Activated naive CD4-positive, alpha-beta T cell treated with anti-CD3 and anti-CD28 coated beads for 36 hours (primary cell): ENCODE measurements at regions not wholly inside any gene's neighbourhood (a gene's known extent, or its start where the extent isn't known, plus 50 kb on each side); places are given as distances from the start of the nearest gene placed in this dataset.

Experiments
- CTCF ChIA-PET: fragments of 350-600 bp; sonication (Branson Sonifier 250); formaldehyde crosslinking; loops from one replicate; lab custom pipeline; 2021; ENCODE audit warnings: antibody characterized with exemption; lab: Charles Lee
- DNase-seq: peaks from one replicate; pipeline ENCODE4 v3.0.0-alpha.2; 2020
- H3K27ac Mint-ChIP-seq: one replicate; pipeline ENCODE4 v1.8.0; 2021; ENCODE audit warnings: mild to moderate bottlenecking, mixed read lengths
- H3K27me3 Mint-ChIP-seq: one replicate; pipeline ENCODE4 v1.8.0; 2021; ENCODE audit warnings: low read depth, mixed read lengths
- H3K36me3 Mint-ChIP-seq: one replicate; pipeline ENCODE4 v1.8.0; 2021; ENCODE audit warnings: low read depth, mixed read lengths
- H3K4me1 Mint-ChIP-seq: one replicate; pipeline ENCODE4 v1.8.0; 2021; ENCODE audit warnings: low read depth, mixed read lengths
- H3K4me3 Mint-ChIP-seq: one replicate; pipeline ENCODE4 v1.8.0; 2021; ENCODE audit warnings: mild to moderate bottlenecking, moderate library complexity, mixed read lengths
- H3K9me3 Mint-ChIP-seq: one replicate; pipeline ENCODE4 v1.8.0; 2021; ENCODE audit warnings: mixed read lengths
- intact Hi-C: fragments of 100-400 bp; cut with micrococcal nuclease; formaldehyde crosslinking; loops from one replicate; pipeline ENCODE4 v1.15.1; 2023

GRCh38 chr4:178056996-178057395 lies 614.8 kb upstream of the AGA start:
- no peaks in the 10 kb centered on the region for H3K36me3 Mint-ChIP-seq
- no peak overlapping the region for H3K27ac Mint-ChIP-seq
- no peak for DNase-seq
- H3K9me3 Mint-ChIP-seq: peaks cover 3% of the 10 kb centered on the region
- H3K4me3 Mint-ChIP-seq: no peak overlapping the region
- CTCF ChIA-PET: no interaction called here
- H3K27me3 Mint-ChIP-seq: no peaks in the 10 kb centered on the region
- intact Hi-C loops: no loop called here
- H3K4me1 Mint-ChIP-seq: no peaks in the 10 kb centered on the region

DNA sequence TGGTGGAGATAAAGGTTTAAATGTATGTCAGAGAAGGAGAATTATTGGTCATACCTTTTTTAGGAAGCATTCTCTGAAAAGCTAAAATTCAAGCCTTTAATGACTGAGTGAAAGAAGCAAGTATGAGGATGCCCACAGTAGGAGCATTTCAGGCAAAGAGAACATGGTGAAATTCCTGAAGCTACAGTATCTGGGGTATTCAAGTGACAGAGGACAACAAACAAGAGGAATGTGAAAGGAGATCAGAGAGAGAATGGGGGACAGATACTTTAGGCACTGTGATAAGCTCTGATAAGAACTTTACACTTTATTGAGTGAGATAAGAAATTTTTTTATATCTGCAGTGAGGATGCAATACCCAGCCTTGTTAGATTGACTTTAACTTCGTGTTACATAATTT lies 621.3 kb upstream of the AGA start:
- H3K27me3 Mint-ChIP-seq: no peaks in the 10 kb centered on the region
- H3K4me1 Mint-ChIP-seq: no peaks in the 10 kb centered on the region
- no peaks in the 10 kb centered on the region for H3K36me3 Mint-ChIP-seq
- H3K9me3 Mint-ChIP-seq: peaks cover 1% of the 10 kb centered on the region
- intact Hi-C loops: no loop called here
- no peak overlapping the region for H3K4me3 Mint-ChIP-seq
- no peak for DNase-seq
- CTCF ChIA-PET: no interaction called here
- H3K27ac Mint-ChIP-seq: no peak overlapping the region

GRCh38 chr4:178066338-178066941 lies 624.2 kb upstream of the AGA start:
- Mint-ChIP-seq H3K36me3 (no peaks in the 10 kb centered on the region), H3K27me3 (no peaks in the 10 kb centered on the region), H3K9me3 (no peaks in the 10 kb centered on the region), H3K4me1 (no peaks in the 10 kb centered on the region), H3K27ac (no peak overlapping the region), H3K4me3 (no peak overlapping the region)
- CTCF ChIA-PET: no interaction called here
- no peak for DNase-seq
- intact Hi-C loops: no loop called here

GRCh38 chr4:178068136-178068535 lies 625.9 kb upstream of the AGA start:
- CTCF ChIA-PET: no interaction called here
- intact Hi-C loops: no loop called here
- no peaks in the 10 kb centered on the region for H3K9me3 Mint-ChIP-seq
- no peaks in the 10 kb centered on the region for H3K27me3 Mint-ChIP-seq
- no peak overlapping the region for H3K27ac Mint-ChIP-seq
- no peak for DNase-seq
- no peaks in the 10 kb centered on the region for H3K36me3 Mint-ChIP-seq
- no peak overlapping the region for H3K4me3 Mint-ChIP-seq
- no peaks in the 10 kb centered on the region for H3K4me1 Mint-ChIP-seq

DNA sequence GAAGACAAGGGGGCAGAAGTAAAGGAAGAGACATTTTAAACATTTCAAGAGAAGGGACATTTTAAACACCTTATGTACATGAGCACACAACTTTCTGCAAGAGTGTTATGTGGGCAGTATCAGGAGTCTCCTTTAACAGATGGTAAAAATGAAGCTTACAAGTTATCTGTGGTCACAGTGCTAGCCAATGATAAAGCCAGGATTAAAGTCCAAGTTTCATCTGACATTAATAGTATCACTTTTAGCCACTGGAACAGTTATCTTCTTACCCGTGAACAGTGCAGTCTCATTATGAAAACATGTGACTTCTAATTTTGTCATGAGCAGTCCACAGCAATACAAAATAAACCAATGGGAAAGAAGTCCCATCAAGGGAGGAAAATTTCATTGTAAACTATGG lies 627.9 kb upstream of the AGA start:
- no peak for DNase-seq
- intact Hi-C loops: no loop called here
- Mint-ChIP-seq H3K4me1 (no peaks in the 10 kb centered on the region), H3K27me3 (no peaks in the 10 kb centered on the region), H3K4me3 (no peak overlapping the region), H3K9me3 (no peaks in the 10 kb centered on the region), H3K27ac (no peak overlapping the region), H3K36me3 (no peaks in the 10 kb centered on the region)
- CTCF ChIA-PET: no interaction called here

- H3K4me1 Mint-ChIP-seq: no peaks in the 10 kb centered on the region
- H3K9me3 Mint-ChIP-seq: no peaks in the 10 kb centered on the region
- H3K36me3 Mint-ChIP-seq: no peaks in the 10 kb centered on the region
- CTCF ChIA-PET: no interaction called here
- no peak overlapping the region for H3K4me3 Mint-ChIP-seq
- no peak overlapping the region for H3K27ac Mint-ChIP-seq
- no peak for DNase-seq
- intact Hi-C loops: no loop called here
- no peaks in the 10 kb centered on the region for H3K27me3 Mint-ChIP-seq
Measured at GRCh38 chr4:178080312-178080711, 638.1 kb upstream of the AGA start.

GRCh38 chr4:178081176-178081575 lies 638.9 kb upstream of the AGA start:
- no peak overlapping the region for H3K4me3 Mint-ChIP-seq
- H3K27ac Mint-ChIP-seq: no peak overlapping the region
- H3K4me1 Mint-ChIP-seq: no peaks in the 10 kb centered on the region
- intact Hi-C loops: no loop called here
- no peak for DNase-seq
- H3K27me3 Mint-ChIP-seq: no peaks in the 10 kb centered on the region
- CTCF ChIA-PET: no interaction called here
- peaks cover 2% of the 10 kb centered on the region for H3K9me3 Mint-ChIP-seq
- H3K36me3 Mint-ChIP-seq: no peaks in the 10 kb centered on the region

- intact Hi-C loops: no loop called here
Measured at GRCh38 chr4:178081896-178082295, 639.7 kb upstream of the AGA start.

GRCh38 chr4:178082906-178083305 lies 640.7 kb upstream of the AGA start:
- DNase-seq: no peak
- Mint-ChIP-seq H3K27me3 (no peaks in the 10 kb centered on the region), H3K36me3 (no peaks in the 10 kb centered on the region), H3K4me1 (no peaks in the 10 kb centered on the region), H3K4me3 (no peak overlapping the region), H3K27ac (no peak overlapping the region), H3K9me3 (peaks cover 2% of the 10 kb centered on the region)
- CTCF ChIA-PET: no interaction called here
- intact Hi-C loops: no loop called here

More at GRCh38 chr4:178081896-178082295, 639.7 kb upstream of the AGA start:
- Mint-ChIP-seq H3K4me3 (no peak overlapping the region), H3K27me3 (no peaks in the 10 kb centered on the region), H3K4me1 (no peaks in the 10 kb centered on the region), H3K27ac (no peak overlapping the region), H3K9me3 (peaks cover 2% of the 10 kb centered on the region), H3K36me3 (no peaks in the 10 kb centered on the region)
- CTCF ChIA-PET: no interaction called here
- DNase-seq: no peak

DNA sequence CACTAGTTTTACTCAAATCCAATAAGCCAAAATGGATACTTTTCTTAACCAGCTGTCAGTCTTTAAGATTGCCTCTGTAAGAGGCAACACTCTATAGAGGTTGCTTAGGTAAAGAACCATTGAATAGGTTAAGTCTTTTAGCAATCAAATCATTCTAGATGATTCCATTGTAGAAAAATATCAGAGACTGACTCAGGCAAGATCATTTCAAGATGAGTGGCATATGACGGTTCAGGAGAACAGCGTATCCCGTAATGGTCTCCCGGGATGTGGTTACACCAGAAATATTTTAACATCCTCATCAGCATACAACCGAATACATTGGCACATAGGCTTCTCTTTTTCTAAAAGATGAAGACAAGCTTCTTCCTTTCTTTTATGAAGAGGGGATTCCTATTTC lies 641.7 kb upstream of the AGA start:
- CTCF ChIA-PET: no interaction called here
- no peaks in the 10 kb centered on the region for H3K4me1 Mint-ChIP-seq
- intact Hi-C loops: no loop called here
- no peak overlapping the region for H3K4me3 Mint-ChIP-seq
- no peak for DNase-seq
- H3K9me3 Mint-ChIP-seq: peaks cover 4% of the 10 kb centered on the region
- H3K27ac Mint-ChIP-seq: no peak overlapping the region
- no peaks in the 10 kb centered on the region for H3K27me3 Mint-ChIP-seq
- H3K36me3 Mint-ChIP-seq: no peaks in the 10 kb centered on the region

DNA sequence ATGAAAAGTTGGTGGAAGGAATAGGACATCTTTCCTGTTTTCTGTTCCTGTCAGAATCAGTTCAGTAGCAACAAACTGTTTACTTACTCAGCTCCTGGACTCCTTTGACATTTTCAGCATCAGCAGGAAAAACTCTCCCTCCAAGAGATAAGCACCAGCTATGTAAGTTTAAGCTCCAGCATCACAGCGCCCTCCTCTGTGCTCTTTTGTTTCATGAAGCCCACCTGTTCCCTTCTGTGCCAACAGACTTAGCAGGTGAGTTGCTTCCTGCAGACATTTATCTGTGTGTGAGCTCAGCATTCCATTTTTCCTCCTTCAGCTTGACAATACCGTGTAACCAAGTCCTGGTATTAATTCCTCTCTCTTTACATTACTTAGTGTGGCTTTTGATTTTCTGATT lies 644.1 kb upstream of the AGA start:
- intact Hi-C loops: no loop called here
- CTCF ChIA-PET: no interaction called here
- Mint-ChIP-seq H3K4me3 (no peak overlapping the region), H3K4me1 (no peaks in the 10 kb centered on the region), H3K27ac (no peak overlapping the region), H3K27me3 (no peaks in the 10 kb centered on the region), H3K9me3 (peaks cover 4% of the 10 kb centered on the region), H3K36me3 (no peaks in the 10 kb centered on the region)
- no peak for DNase-seq

DNA sequence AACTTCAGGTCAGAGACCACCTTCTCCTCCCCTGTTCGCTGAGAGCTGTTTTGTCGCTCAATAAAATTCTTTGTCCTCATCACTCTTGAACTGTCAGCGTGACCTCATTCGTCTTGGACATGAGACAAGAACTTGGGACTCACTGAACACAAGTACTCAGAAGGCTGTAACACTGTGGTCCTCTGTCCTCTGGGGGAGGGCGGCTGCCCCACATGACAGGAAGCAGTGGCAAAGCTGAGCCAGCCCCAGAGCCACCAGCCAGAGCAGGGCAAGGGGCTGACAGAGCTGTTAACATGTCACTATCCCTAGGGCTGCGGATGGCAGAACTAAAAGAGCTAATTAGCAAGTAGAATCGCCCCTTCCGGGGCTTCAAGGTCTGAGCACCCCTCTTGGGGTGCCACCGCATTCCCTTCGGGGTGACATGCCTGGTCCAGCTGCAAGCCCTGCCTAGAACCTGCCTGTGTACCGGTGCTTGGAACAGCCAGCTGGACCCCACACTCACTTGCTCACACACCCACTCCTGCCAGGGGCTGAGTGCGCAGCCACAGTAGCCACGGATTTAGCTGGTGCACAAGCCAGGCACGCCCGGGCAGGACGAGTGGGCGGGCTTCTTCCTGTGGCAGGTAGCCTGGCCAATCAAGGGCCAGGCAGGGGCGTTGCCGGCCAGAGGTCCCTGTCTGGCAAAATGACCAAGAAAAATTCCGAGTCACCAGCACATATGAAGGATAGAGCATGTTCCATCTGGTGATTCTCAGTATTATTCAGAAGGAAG lies 648.6 kb upstream of the AGA start:
- DNase-seq: no peak
- CTCF ChIA-PET: no interaction called here
- H3K27ac Mint-ChIP-seq: no peak overlapping the region
- intact Hi-C loops: no loop called here
- no peak overlapping the region for H3K4me3 Mint-ChIP-seq
- no peaks in the 10 kb centered on the region for H3K4me1 Mint-ChIP-seq
- H3K27me3 Mint-ChIP-seq: no peaks in the 10 kb centered on the region
- H3K9me3 Mint-ChIP-seq: peaks cover 2% of the 10 kb centered on the region
- no peaks in the 10 kb centered on the region for H3K36me3 Mint-ChIP-seq

DNA sequence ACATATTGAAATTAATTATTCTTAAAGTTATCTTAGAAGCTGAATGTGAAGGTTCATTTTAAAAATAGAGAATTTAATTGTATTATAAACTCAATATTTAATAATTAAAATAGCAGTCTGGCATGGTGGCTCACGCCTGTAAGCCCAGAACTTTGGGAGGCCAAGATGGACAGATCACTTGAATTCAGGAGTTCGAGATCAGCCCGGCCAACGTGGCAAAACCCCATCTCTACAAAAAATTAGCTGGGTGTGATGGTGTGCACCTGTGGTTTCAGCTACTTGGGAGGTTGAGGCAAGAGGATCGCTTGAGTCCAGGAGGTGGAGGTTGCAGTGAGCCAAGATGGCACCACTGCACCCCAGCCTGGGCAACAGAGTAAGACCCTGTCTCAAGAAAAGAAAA lies 659.9 kb upstream of the AGA start:
- Mint-ChIP-seq H3K4me1 (no peaks in the 10 kb centered on the region), H3K36me3 (no peaks in the 10 kb centered on the region), H3K9me3 (no peaks in the 10 kb centered on the region), H3K27me3 (no peaks in the 10 kb centered on the region), H3K4me3 (no peak overlapping the region), H3K27ac (no peak overlapping the region)
- intact Hi-C loops: no loop called here
- CTCF ChIA-PET: no interaction called here
- no peak for DNase-seq
